ENCODE measurements at regions not wholly inside any gene's neighbourhood (a gene's known extent, or its start where the extent isn't known, plus 50 kb on each side); places are given as distances from the start of the nearest gene placed in this dataset.

GRCh38 chr5:173448856-173449255, 120.6 kb upstream of the STC2 start:
- no peak overlapping the region for H3K9ac ChIP-seq (ENCODE audit: low read depth, low read length)
- H3K4me3 ChIP-seq (ENCODE audit: low read length): no peak overlapping the region
- no peak overlapping the region for H3K4me2 ChIP-seq (ENCODE audit: low read length)
- H3K9me3 ChIP-seq (replicated peaks; ENCODE audit: low read length): no peaks in the 10 kb centered on the region
- peaks cover 31% of the 10 kb centered on the region for H3K4me1 ChIP-seq (ENCODE audit: control insufficient read depth, insufficient read depth, low read length)
- H3K27me3 ChIP-seq (ENCODE audit: control insufficient read depth, insufficient read depth, low read length): no peaks in the 10 kb centered on the region
- no peaks in the 10 kb centered on the region for H3K36me3 ChIP-seq (ENCODE audit: insufficient read depth, low read length)

DNA sequence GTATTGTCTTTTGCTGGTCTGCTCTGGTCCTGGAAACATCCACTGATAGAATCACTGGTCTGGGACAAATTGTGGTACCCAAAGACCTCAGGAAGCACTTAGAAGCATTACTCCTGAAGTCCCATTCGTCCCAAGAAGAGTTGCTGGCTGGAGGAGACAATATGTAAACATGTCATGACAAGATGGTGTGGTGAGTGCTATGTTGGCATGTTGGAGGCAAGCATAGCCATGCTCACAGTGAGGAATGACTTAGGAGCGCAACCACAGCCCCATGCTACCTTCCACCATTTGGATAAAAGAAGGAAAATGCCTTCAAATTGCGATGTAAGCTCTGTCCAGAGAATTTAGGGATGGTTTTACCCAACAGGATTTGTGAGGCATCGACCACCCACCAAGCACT, 115.8 kb upstream of the STC2 start:
- no peak overlapping the region for H3K4me2 ChIP-seq (ENCODE audit: low read length)

DNA sequence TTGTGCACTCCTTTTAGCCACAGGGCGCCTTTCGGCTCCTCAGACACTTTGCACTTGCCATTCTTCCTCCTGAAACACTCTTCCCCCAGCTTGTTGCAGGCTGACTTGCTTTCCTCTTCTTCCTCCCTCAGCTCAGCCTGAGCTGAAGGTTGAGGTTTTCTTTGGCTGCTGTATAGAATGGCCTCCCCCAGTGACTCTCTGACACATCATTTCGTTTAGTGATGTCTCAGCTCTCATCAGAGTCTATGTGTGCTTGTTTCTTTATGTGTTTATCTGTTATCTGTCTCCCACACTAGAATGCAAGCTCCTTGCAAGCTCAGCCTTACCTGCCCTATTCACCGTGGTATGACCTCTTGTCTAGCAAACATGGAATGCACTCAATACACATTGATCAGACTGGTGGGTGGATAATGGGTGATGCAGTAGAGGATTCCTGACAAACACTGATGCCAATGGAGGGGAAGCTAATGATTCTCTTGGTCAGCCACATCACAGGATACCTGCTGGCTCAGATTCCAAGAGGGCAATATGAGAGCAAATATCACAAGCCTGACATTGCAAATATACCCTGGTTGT, 112.9 kb upstream of the STC2 start:
- Histone ChIP-seq H3K36me3 (ENCODE audit: insufficient read depth, low read length) (no peaks in the 10 kb centered on the region), H3K27me3 (ENCODE audit: control insufficient read depth, insufficient read depth, low read length) (no peaks in the 10 kb centered on the region), H3K4me1 (ENCODE audit: control insufficient read depth, insufficient read depth, low read length) (peaks cover 4% of the 10 kb centered on the region), H3K4me2 (ENCODE audit: low read length) (no peak overlapping the region), H3K9me3 (replicated peaks; ENCODE audit: low read length) (no peaks in the 10 kb centered on the region), H3K9ac (ENCODE audit: low read depth, low read length) (no peak overlapping the region), H3K4me3 (ENCODE audit: low read length) (no peak overlapping the region)

More for the DNA sequence above, 115.8 kb upstream of the STC2 start:
- Histone ChIP-seq H3K9me3 (replicated peaks; ENCODE audit: low read length) (no peaks in the 10 kb centered on the region), H3K9ac (ENCODE audit: low read depth, low read length) (no peak overlapping the region), H3K4me3 (ENCODE audit: low read length) (no peak overlapping the region), H3K36me3 (ENCODE audit: insufficient read depth, low read length) (no peaks in the 10 kb centered on the region), H3K27me3 (ENCODE audit: control insufficient read depth, insufficient read depth, low read length) (no peaks in the 10 kb centered on the region), H3K4me1 (ENCODE audit: control insufficient read depth, insufficient read depth, low read length) (peaks cover 4% of the 10 kb centered on the region)

DNA sequence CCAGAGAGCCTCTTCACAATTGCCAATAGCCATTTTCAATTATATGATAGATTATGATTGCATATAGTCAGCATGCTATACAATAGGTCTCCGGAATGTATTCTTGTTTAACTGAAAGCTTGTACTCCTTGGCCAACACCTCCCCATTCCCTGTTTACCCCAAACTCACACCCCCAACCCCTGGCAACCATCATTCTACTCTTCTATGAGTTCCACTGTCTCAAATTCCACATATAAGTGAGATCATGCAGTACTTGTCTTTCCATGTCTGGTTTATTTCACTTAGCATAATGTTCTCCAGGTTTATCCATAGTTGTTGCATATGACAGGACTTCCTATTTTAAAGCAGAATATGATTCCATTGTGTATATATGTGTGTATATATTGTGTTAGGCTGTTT, 110.7 kb upstream of the STC2 start:
- Histone ChIP-seq H3K4me1 (ENCODE audit: control insufficient read depth, insufficient read depth, low read length) (peaks cover 10% of the 10 kb centered on the region), H3K9ac (ENCODE audit: low read depth, low read length) (no peak overlapping the region), H3K4me2 (ENCODE audit: low read length) (no peak overlapping the region), H3K9me3 (replicated peaks; ENCODE audit: low read length) (no peaks in the 10 kb centered on the region), H3K27me3 (ENCODE audit: control insufficient read depth, insufficient read depth, low read length) (no peaks in the 10 kb centered on the region), H3K4me3 (ENCODE audit: low read length) (no peak overlapping the region), H3K36me3 (ENCODE audit: insufficient read depth, low read length) (no peaks in the 10 kb centered on the region)

GRCh38 chr5:173435447-173435846, 107.2 kb upstream of the STC2 start:
- Histone ChIP-seq H3K9me3 (replicated peaks; ENCODE audit: low read length) (no peaks in the 10 kb centered on the region), H3K4me2 (ENCODE audit: low read length) (no peak overlapping the region), H3K9ac (ENCODE audit: low read depth, low read length) (peak overlapping the region; percentile 27), H3K36me3 (ENCODE audit: insufficient read depth, low read length) (no peaks in the 10 kb centered on the region), H3K4me1 (ENCODE audit: control insufficient read depth, insufficient read depth, low read length) (peaks cover 5% of the 10 kb centered on the region), H3K4me3 (ENCODE audit: low read length) (no peak overlapping the region), H3K27me3 (ENCODE audit: control insufficient read depth, insufficient read depth, low read length) (no peaks in the 10 kb centered on the region)

GRCh38 chr5:173434270-173434669, 106.1 kb upstream of the STC2 start:
- no peaks in the 10 kb centered on the region for H3K9me3 ChIP-seq (replicated peaks; ENCODE audit: low read length)
- H3K4me3 ChIP-seq (ENCODE audit: low read length): no peak overlapping the region
- H3K4me1 ChIP-seq (ENCODE audit: control insufficient read depth, insufficient read depth, low read length): peaks cover 12% of the 10 kb centered on the region
- H3K27me3 ChIP-seq (ENCODE audit: control insufficient read depth, insufficient read depth, low read length): no peaks in the 10 kb centered on the region
- no peak overlapping the region for H3K4me2 ChIP-seq (ENCODE audit: low read length)
- no peak overlapping the region for H3K9ac ChIP-seq (ENCODE audit: low read depth, low read length)
- no peaks in the 10 kb centered on the region for H3K36me3 ChIP-seq (ENCODE audit: insufficient read depth, low read length)

- Histone ChIP-seq H3K36me3 (ENCODE audit: insufficient read depth, low read length) (no peaks in the 10 kb centered on the region), H3K4me2 (ENCODE audit: low read length) (no peak overlapping the region), H3K4me1 (ENCODE audit: control insufficient read depth, insufficient read depth, low read length) (peaks cover 11% of the 10 kb centered on the region), H3K4me3 (ENCODE audit: low read length) (no peak overlapping the region), H3K9me3 (replicated peaks; ENCODE audit: low read length) (no peaks in the 10 kb centered on the region), H3K27me3 (ENCODE audit: control insufficient read depth, insufficient read depth, low read length) (no peaks in the 10 kb centered on the region), H3K9ac (ENCODE audit: low read depth, low read length) (no peak overlapping the region)
Measured at GRCh38 chr5:173430394-173430793, 102.2 kb upstream of the STC2 start.

DNA sequence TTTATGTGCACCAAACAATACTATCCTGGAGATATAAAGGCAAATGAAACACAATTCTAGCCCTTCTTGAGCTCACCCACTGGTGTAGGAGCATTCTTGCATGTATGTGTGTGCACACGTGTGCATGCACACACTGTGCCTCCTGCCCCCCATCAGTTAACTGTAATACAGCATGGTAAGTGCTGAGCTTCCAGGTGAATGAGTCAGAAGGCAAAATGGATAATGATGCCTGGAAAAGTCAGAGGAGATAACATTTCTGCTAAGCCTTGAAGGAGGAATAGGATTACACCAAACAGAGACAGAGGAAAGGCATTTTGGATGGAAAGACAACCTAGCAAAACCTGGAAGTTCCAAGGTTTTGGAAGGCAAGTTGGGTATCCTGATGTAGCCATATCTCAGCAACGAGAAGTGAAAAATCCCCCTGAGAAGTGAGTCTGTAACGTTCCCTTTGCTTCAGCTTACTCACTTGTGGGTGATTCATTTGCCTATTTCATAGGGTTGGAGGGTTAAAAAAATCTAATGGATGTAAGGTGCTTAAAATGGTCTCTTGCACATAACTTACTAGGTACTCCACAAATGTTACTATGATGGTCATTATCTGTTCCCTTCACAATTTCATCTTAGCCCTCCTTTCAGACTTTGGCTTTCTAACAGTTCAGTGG, 101.4 kb upstream of the STC2 start:
- Histone ChIP-seq H3K9ac (ENCODE audit: low read depth, low read length) (no peak overlapping the region), H3K9me3 (replicated peaks; ENCODE audit: low read length) (no peaks in the 10 kb centered on the region), H3K4me3 (ENCODE audit: low read length) (no peak overlapping the region), H3K27me3 (ENCODE audit: control insufficient read depth, insufficient read depth, low read length) (no peaks in the 10 kb centered on the region), H3K36me3 (ENCODE audit: insufficient read depth, low read length) (no peaks in the 10 kb centered on the region), H3K4me1 (ENCODE audit: control insufficient read depth, insufficient read depth, low read length) (peaks cover 7% of the 10 kb centered on the region), H3K4me2 (ENCODE audit: low read length) (no peak overlapping the region)

DNA sequence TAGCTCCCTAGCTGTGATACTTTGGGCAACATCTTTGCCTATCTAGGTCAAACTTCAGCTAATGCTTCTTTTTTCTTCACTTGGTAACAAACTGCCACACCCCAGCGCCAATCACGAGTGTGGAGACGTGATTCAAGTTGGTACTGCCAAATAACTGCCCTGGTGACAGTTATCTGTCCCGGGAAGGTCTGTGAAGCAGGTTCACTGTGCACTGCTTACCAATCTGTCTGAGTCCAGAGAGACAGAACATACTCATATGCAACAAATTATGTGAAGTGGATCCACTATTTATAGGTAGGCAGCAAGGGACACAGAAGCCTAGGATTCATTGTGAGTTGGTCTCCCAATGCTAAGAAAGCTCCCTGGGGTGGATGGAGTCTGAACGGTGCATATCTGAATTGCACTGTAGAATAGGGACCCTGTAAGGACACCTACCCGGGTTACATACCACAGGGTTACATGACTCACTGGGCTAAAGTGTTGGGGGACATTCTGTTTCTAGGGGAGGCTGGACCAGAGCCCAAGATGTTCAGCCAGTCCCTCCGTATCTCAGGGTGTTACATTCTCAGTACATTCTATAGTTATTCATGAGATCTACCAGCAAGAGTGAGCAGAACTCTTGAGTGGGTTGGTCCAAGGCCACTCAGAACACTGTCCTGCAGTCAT, 95.4 kb upstream of the STC2 start:
- Histone ChIP-seq H3K27me3 (ENCODE audit: control insufficient read depth, insufficient read depth, low read length) (no peaks in the 10 kb centered on the region), H3K36me3 (ENCODE audit: insufficient read depth, low read length) (no peaks in the 10 kb centered on the region)

GRCh38 chr5:173420108-173420507, 91.9 kb upstream of the STC2 start:
- H3K4me2 ChIP-seq (ENCODE audit: low read length): peak overlapping the region; percentile 12
- H3K27me3 ChIP-seq (ENCODE audit: control insufficient read depth, insufficient read depth, low read length): no peaks in the 10 kb centered on the region
- peaks cover 9% of the 10 kb centered on the region for H3K4me1 ChIP-seq (ENCODE audit: control insufficient read depth, insufficient read depth, low read length)
- no peaks in the 10 kb centered on the region for H3K36me3 ChIP-seq (ENCODE audit: insufficient read depth, low read length)
- peak overlapping the region; percentile 36 for H3K9ac ChIP-seq (ENCODE audit: low read depth, low read length)
- H3K4me3 ChIP-seq (ENCODE audit: low read length): no peak overlapping the region
- H3K9me3 ChIP-seq (replicated peaks; ENCODE audit: low read length): peaks cover 8% of the 10 kb centered on the region

More for the DNA sequence above, 95.4 kb upstream of the STC2 start:
- H3K9me3 ChIP-seq (replicated peaks; ENCODE audit: low read length): peaks cover 8% of the 10 kb centered on the region
- H3K4me3 ChIP-seq (ENCODE audit: low read length): no peak overlapping the region
- no peak overlapping the region for H3K4me2 ChIP-seq (ENCODE audit: low read length)
- peaks cover 9% of the 10 kb centered on the region for H3K4me1 ChIP-seq (ENCODE audit: control insufficient read depth, insufficient read depth, low read length)
- no peak overlapping the region for H3K9ac ChIP-seq (ENCODE audit: low read depth, low read length)

DNA sequence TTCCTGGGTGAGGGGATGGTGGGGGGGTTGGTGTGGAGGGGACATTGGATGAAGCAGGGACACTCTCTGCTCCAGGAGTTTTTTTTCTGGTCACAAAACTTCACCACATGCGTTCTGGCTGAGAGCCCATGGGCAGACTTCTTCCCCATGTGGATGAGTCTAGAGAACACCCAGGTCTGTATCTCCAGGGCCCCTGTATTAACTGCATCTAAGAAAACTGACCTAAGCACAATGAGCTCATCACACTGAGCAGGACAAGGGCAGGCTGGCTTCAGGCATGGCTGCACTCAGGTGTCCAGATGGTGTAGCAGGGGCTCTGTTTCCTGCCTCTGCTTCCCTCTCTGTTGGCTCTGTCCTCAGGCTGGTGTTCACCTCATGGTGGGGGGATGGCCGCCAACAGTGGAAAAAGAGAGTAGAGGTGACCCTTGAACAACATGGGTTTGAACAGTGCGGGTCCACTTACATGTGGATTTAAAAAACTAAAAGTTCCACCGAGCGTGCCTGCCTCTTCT, 85.3 kb upstream of the STC2 start:
- Histone ChIP-seq H3K4me3 (ENCODE audit: low read length) (no peak overlapping the region), H3K36me3 (ENCODE audit: insufficient read depth, low read length) (no peaks in the 10 kb centered on the region), H3K9ac (ENCODE audit: low read depth, low read length) (no peak overlapping the region), H3K4me2 (ENCODE audit: low read length) (no peak overlapping the region), H3K9me3 (replicated peaks; ENCODE audit: low read length) (no peaks in the 10 kb centered on the region), H3K4me1 (ENCODE audit: control insufficient read depth, insufficient read depth, low read length) (peaks cover 24% of the 10 kb centered on the region), H3K27me3 (ENCODE audit: control insufficient read depth, insufficient read depth, low read length) (no peaks in the 10 kb centered on the region)

All from skeletal muscle satellite cell (primary cell).